Suppressor macrophage treated with lipopolysaccharide for 4 hours (primary cell): ENCODE measurements at regions not wholly inside any gene's neighbourhood (a gene's known extent, or its start where the extent isn't known, plus 50 kb on each side); places are given as distances from the start of the nearest gene placed in this dataset.
"Not testable (repeated sequence)": the region's sequence is repeated elsewhere in the genome, so short reads cannot be mapped to it uniquely, and the experiment has no call there.

ENCODE experiments used
- DNase-seq: peaks from one replicate; pipeline ENCODE4 v3.0.0-alpha.2; 2020

GRCh38 chr15:75792236-75792635 is 51.0 kb upstream of the UBE2Q2 start:
- DNase-seq = not testable (repeated sequence)

GRCh38 chr15:75791337-75791713 is 51.9 kb upstream of the UBE2Q2 start:
- DNase-seq = no peak

GRCh38 chr15:75790631-75791336 is 52.5 kb upstream of the UBE2Q2 start:
- no peak for DNase-seq

GRCh38 chr15:75786575-75786947 is 56.7 kb upstream of the UBE2Q2 start:
- DNase-seq = no peak

- no peak for DNase-seq
Measured at GRCh38 chr15:75785771-75786574, 57.3 kb upstream of the UBE2Q2 start.

GRCh38 chr15:75784511-75785480 is 58.5 kb upstream of the UBE2Q2 start:
- not testable (repeated sequence) for DNase-seq

- DNase-seq = not testable (repeated sequence)
Measured at GRCh38 chr15:75783566-75783965, 59.7 kb upstream of the UBE2Q2 start.

- no peak for DNase-seq
Measured at GRCh38 chr15:75782926-75783325, 60.3 kb upstream of the UBE2Q2 start.

- DNase-seq = not testable (repeated sequence)
Measured at GRCh38 chr15:75780995-75781394, 62.3 kb upstream of the UBE2Q2 start.

GRCh38 chr15:75779504-75779903 is 63.7 kb upstream of the UBE2Q2 start:
- no peak for DNase-seq

- peak; percentile 56 for DNase-seq
Measured at GRCh38 chr15:75776871-75777610, 64.4 kb upstream of the CSPG4 start.

GRCh38 chr15:75776065-75776423 is 63.4 kb upstream of the CSPG4 start:
- peak; percentile 37 for DNase-seq

- no peak for DNase-seq
Measured at GRCh38 chr15:75775296-75776064, 62.8 kb upstream of the CSPG4 start.

GRCh38 chr15:75773974-75774373 is 61.3 kb upstream of the CSPG4 start:
- DNase-seq = not testable (repeated sequence)

GRCh38 chr15:75771054-75771453 is 58.4 kb upstream of the CSPG4 start:
- DNase-seq = not testable (repeated sequence)

GRCh38 chr15:75770131-75770530 is 57.5 kb upstream of the CSPG4 start:
- DNase-seq = no peak

GRCh38 chr15:75768526-75768925 is 55.9 kb upstream of the CSPG4 start:
- not testable (repeated sequence) for DNase-seq

- not testable (repeated sequence) for DNase-seq
Measured at GRCh38 chr15:75765551-75766305, 53.1 kb upstream of the CSPG4 start.

GRCh38 chr15:75764845-75765550 is 52.4 kb upstream of the CSPG4 start:
- not testable (repeated sequence) for DNase-seq
